CD4-positive, alpha-beta T cell treated with Interleukin-4 for 4 hours (primary cell): ENCODE measurements at regions not wholly inside any gene's neighbourhood (a gene's known extent, or its start where the extent isn't known, plus 50 kb on each side); places are given as distances from the start of the nearest gene placed in this dataset.
"Not testable (repeated sequence)": the region's sequence is repeated elsewhere in the genome, so short reads cannot be mapped to it uniquely, and the experiment has no call there.

Experiments used
- DNase-seq: peaks from one replicate; pipeline ENCODE4 v3.0.0-alpha.2; 2020

- no peak for DNase-seq
Measured at GRCh38 chr1:229141689-229142377, 129.1 kb upstream of the RAB4A start.

GRCh38 chr1:229142471-229142870, 128.4 kb upstream of the RAB4A start:
- no peak for DNase-seq

- DNase-seq, result no peak
Measured at GRCh38 chr1:229146647-229147046, 124.3 kb upstream of the RAB4A start.

- DNase-seq, result no peak
Measured at GRCh38 chr1:229147072-229147471, 123.8 kb upstream of the RAB4A start.

- no peak for DNase-seq
Measured at GRCh38 chr1:229148041-229148671, 122.8 kb upstream of the RAB4A start.

DNA sequence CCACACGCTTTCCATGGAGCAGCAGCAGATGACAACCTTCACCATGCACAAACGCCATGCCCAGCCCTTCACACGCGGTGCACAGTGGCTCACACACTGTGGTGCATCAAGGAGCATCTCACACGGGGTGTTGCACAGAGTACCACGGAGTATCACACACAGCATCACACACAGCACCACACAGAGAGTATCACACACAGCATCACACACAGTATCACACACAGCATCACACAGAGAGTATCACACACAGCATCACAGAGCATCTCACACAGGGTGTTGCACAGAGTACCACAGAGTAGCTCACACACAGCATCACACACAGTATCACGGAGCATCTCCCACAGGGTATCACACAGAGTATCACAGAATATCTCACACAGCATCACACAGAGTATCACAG, 122.2 kb upstream of the RAB4A start:
- DNase-seq, result no peak

DNA sequence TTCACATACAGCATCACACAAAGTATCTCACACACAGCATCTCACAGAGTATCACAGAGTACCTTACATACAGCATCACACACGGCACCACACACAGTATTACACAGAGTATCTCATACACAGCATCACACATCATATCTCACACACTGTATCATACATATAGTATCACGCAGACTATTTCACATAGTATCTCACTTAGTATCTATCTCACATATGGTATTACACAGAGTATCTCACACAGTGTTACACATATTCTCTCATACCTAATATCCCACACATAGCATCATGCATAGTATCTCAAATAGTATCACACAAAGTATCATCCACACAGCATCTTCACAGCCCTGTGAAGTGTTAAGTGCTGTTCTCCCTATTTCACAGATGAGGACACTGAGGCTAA, 121.5 kb upstream of the RAB4A start:
- no peak for DNase-seq

- no peak for DNase-seq
Measured at GRCh38 chr1:229150518-229150917, 120.4 kb upstream of the RAB4A start.

GRCh38 chr1:229151412-229151811, 119.5 kb upstream of the RAB4A start:
- not testable (repeated sequence) for DNase-seq

GRCh38 chr1:229152311-229152710, 118.6 kb upstream of the RAB4A start:
- DNase-seq, result no peak

DNA sequence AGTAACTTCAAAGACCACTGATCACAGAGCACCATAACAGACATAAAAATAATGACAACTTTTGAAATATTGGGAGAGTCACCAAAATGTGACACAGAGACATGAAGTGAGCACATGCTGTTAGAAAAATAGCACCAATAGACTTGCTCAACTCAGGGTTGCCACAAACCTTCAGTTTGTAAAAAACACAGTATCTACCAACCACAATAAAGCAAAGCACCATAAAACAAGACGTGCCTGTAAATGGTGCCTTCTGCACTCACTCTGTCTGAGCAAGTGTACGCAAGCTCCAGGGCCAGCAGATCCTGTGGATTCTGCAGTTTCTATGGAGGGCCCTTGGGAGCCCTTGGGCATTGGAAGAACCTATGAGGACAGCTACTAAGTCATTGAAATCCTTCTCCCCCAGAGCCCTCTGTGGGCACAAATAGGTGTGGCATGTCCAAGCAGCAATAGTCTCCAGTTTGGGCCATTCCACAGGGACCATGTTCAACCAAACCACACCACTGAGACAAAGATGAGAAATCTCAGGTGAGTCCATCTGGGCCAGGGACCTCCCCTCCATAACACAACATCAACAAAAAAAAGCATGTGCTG, 116.9 kb upstream of the RAB4A start:
- DNase-seq, result no peak

- DNase-seq, result no peak
Measured at GRCh38 chr1:229154811-229155210, 116.1 kb upstream of the RAB4A start.

GRCh38 chr1:229155472-229155871, 115.4 kb upstream of the RAB4A start:
- DNase-seq, result no peak

DNA sequence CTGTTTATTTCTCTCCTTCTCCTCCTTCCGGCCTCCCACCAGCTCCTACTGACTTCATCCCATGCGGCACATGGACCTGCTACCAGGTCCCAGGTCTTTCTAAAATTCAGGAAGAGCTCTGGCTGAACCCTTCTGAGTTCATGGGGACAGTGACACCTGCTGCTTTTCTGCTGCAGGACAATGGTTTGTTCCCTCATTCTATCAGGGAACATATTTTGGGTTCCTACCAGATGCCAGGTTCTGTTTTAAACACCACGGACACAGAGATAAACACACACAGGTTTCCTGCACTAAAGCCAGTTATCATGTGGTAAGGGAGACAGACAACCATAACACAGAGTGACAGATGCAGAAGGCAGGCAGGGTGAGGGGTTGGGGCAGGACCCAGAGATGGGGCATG, 114.0 kb upstream of the RAB4A start:
- no peak for DNase-seq

GRCh38 chr1:229157480-229157879, 113.4 kb upstream of the RAB4A start:
- no peak for DNase-seq

- no peak for DNase-seq
Measured at GRCh38 chr1:229158341-229158921, 112.5 kb upstream of the RAB4A start.

DNA sequence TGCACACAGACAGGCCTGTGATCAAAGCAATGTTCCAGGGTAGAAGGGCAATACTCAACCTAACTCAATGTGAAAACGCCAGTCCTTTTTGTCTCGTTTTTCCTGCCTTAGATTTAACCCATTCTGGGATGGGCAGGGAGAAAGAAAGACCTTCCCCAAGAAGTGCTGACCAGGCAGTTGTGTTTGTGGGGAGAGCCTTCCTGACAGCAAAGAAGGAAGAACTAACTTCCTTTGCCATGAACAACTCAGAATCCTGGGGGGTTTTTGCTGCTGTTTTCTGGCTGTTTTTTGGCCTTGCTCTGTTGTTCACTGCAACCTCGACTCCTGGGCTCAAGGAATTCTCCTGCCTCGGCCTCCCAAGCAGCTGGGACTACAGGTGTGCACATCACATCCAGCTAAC, 112.0 kb upstream of the RAB4A start:
- no peak for DNase-seq

DNA sequence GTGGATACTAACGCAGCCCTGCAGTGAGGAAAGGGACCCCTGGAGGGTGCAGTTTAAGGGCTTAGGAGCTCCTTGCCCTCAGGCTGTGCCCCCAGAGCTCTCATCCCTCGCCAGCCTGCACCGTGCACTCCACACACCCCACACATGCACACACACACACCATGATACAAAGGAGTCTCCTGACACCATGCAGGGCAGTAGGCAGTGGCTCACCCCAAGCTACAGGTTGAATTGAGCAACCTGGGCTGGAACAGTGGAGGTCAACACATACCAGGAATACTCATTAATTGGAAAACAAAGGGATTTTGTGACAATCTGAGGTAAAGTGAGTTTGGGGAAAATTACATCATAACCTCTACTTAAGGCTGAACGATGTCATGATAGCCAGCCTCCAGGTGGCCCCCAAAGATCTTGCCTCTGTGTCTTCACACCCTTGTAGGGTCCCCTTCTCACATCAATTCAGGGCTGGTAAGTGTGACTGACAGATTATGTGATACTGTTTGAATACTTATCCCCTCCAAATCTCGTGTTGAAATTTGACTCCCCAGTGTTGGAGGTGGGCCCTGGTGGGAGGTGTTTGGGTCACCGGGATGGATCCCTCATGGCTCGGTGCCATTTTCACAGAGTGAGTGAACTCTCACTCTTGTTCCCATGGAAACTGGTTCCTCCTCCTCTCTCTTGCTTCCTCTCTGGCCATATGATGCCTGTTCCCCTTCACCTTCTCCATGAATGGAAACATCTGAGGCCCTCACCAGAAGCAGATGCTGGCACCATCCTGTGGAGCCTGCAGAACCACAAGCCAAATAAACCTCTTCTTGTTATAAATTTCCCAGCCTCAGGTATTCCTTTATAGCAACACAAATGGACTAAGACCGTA, 111.0 kb upstream of the RAB4A start:
- DNase-seq, result no peak

DNA sequence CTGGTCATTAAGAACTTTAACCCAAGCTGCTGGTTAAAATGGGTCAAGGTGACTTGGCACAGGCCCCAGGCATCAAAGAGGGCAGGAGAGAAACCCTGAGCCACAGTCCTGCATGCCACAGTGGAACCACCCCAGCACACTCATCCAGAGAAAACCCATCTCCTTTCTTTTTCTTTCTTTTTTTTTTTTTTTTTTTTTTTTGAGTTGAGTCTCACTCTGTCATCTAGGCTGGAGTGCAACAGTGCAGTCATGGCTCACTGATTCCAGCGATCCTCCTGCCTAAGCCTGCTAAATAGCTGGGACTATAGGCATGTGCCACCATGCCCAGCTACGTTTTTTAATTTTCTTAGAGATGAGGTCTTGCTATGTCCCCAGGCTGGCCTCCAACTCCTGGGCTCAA, 109.2 kb upstream of the RAB4A start:
- DNase-seq, result no peak

- no peak for DNase-seq
Measured at GRCh38 chr1:229162825-229163515, 107.9 kb upstream of the RAB4A start.

GRCh38 chr1:229164348-229164747, 106.6 kb upstream of the RAB4A start:
- DNase-seq, result no peak
